GM21619 (cell line): ENCODE measurements at regions not wholly inside any gene's neighbourhood (a gene's known extent, or its start where the extent isn't known, plus 50 kb on each side); places are given as distances from the start of the nearest gene placed in this dataset.
"Not testable (repeated sequence)": the region's sequence is repeated elsewhere in the genome, so short reads cannot be mapped to it uniquely, and the experiment has no call there.

Experiments used
- ATAC-seq: cut with Tn5 transposase; IDR thresholded peaks from one replicate; pipeline ENCODE4 v1.9.1; 2021; ENCODE audit not compliant: unreplicated experiment

DNA sequence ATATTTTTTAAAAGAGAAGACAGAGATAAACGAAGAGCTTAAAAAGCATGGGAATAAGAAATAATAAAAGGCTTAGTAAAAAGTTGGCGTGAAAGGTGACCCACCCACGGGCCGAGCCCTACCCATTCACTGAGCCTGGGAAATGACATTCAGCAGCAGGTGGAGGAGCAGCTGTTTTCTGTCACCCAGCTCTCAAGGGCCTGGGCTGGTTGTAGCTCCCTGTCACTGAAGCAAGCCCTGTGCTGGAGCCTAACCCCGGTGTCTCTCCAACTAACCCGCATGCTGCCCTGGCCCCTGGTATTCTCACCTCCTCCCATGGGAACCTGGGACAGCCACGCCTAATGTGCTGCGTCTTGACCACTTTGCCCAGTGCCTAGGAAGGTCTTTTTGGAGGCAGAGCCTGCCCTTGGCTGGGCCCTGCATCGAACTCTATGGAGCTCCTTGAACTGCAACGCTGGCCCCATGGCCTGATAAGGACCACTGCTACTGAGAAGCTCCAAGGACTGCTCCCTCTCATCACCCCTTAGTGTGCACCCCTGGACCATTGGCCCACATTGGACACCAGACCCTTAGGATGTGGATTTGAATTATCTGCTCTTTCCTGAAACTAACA is 68.8 kb upstream of the IYD start:
- ATAC-seq, result no peak

DNA sequence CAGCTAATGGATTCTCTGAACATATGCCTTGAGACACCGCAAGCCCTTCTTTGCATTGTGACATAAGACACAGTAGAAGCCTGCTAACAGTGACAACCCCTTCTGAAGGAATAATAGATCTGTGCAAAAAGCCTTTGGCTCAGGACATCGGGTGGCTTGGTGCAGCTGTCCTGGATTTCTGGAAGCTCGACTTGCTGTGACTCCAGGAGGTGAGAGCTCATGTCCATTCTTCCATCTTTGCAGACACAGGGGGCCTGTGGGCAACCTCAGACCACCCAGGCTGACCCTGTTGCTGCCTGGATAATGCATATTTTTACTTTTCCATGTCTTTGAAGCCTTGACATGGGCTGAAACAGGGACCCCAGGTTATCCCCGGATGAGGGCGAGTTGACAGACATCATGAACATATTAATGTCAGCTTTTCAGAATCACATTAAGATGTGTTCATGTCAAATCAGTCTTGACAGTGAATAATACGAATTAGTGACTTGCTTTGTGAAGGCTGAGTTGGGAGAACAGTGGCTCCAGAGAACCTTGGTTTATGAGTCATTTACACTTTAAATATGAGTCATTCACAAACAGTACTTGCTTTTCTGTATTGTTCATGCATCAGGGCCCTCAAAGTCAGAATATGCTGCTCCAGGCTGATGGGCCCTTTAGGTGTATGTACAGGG is 66.8 kb upstream of the IYD start:
- peak; percentile 98 for ATAC-seq

DNA sequence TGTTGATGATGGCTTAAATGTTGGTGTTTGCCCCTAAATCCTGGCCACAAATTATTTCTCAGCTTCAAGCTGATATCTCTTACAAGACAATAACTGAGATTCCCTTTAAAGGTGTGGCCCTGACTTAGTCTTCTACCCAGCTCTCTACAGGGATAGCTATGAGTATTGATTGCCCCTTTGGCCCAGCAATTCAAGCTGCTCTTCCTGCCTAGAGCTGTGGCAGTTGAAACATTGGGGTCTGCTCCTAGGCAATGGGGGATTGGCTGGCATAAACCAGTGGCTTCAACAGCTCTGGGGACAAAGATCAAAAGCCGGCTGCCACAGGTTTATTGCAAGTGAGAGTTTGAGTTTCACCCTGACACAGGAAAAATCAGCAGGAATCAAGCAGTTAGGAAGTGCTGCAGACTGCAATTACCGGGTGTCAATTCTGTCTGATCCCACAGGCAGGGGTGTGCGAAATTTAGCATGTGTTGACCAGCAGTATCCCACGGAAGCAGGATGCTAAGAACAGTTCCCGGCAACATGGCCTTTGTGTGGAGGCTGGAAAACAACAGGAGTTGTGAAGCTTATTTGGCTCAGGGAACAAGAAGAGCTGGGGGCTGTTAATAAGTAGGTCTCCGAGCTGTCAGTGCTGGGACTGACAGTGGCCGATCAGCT is 66.2 kb upstream of the IYD start:
- no peak for ATAC-seq

- no peak for ATAC-seq
Measured at GRCh38 chr6:150303256-150303655, 65.6 kb upstream of the IYD start.

GRCh38 chr6:150304429-150304828 is 64.4 kb upstream of the IYD start:
- no peak for ATAC-seq

DNA sequence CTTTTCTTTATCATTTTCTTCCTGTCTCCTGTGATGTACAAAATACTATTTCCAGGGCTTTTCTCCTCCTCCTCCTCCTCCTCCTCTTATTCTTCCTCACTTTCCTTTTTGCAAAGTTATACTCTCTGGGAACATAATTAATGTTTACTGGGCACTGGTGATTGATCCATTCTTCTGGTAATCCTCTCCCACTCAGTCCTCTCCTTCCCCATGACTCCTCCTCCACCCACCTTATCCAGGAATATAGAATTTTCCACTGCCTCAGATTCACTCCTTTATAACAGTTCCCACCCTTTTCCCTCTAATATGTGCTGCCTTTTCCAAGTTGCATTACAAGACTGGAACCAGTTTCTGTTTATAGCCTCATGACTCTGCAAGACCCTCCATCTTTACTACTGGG is 62.5 kb upstream of the IYD start:
- ATAC-seq, result no peak

GRCh38 chr6:150307520-150307919 is 61.3 kb upstream of the IYD start:
- no peak for ATAC-seq

- ATAC-seq, result no peak
Measured at GRCh38 chr6:150308812-150309645, 59.8 kb upstream of the IYD start.

DNA sequence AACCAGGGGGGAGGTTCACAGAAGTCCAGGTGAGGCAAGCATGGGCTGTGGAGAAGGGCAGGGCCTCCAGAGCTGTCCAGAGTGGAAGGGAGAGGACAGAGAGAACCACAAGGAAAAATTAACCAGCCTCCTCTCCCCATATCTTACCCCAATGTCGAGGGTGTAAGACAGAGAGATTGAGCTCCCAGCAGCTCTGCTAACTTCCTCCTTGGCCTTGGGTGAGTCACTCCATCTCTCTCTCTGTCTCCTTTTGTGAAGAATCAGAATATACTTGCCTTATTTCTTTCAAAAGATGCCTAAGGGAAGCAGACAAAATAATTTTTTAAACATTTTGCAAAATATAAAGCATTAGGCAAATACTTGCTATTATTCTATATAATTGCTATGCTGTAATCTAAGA is 58.3 kb upstream of the IYD start:
- ATAC-seq, result no peak

DNA sequence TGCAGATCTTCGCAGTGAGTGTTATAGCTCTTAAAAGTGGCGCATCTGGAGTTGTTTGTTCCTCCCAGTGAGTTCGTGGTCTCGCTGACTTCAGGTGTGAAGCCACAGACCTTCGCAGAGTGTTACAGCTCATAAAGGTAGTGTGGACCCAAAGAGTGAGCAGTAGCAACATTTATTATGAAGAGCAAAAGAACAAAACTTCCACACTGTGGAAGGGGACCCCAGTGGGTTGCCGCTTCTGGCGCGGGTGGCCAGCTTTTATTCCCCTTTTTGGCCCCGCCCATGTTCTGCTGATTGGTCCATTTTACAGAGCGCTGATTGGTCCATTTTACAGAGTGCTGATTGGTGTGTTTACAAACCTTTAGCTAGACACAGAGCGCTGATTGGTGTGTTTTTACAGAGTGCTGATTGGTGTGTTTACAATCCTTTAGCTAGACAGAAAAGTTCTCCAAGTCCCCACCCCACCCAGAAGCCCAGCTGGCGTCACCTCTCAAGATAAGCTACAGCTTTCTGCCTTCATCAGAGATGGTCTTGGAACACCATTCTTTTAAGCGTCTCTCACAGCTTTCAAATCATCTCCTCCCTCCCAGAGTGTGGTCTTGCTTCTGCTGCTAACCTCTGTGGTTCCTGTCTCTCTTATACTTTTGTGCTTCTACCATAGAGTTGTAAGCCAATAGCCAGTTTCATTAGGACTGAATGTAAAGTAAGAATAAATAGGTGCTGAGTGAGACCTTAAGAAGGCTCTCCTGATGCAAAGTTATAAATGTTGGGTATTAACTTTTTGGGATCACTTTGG is 57.5 kb upstream of the IYD start:
- ATAC-seq, result not testable (repeated sequence)

DNA sequence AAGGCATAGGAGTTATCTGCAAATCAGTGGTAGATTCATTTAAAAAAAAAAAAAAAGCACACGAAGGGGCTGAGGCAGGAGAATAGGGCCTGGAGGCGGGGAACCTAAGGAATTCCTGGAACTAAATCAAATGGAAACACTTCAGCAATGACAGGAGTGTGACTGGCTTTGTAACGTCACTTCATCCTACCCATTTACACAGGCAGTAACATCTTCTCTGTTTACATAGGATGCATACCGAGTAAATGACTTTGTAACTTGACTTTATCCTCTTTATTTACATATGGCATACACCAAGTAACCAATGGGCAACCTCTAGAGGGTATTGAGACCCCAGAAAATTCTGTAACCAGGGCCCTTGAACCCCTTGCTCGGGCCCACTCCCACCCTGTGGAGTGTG is 56.4 kb upstream of the IYD start:
- ATAC-seq, result no peak

DNA sequence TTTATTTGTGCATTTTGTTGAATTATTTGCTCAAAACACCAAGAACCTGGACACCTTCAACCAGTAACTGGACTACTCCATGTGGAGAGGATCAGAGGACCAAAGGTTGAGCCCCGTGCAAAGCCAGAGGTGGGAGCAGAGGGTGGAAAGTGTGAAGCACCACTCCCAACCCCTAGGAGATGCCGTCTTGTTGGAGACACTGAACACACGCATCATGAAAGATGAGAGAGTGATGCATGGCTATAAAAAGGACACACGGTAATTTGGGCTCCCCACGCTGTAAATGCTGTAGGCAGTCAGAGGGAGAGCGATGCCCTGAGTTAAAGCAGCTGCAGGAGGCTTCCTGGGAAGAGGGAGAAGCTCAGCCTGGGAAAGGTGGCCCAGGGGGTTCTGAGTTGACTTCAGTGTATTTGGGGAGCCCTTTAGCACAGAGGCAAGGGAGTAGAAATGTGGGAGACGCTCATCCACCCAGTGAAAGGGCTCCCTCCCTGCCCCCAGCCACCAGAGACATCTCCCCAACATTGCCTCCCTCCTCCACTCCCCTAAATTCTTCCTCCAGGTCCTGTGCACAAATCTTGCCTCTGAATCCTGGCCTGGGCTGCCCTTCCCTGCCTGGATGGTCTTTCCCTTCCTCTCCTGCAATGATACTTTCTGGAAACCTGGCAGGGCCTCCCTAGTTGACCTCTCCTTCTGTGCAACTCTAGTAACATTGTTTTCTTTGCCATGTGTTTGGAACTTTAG is 55.8 kb upstream of the IYD start:
- ATAC-seq, result no peak

GRCh38 chr6:150313781-150314180 is 55.0 kb upstream of the IYD start:
- ATAC-seq, result no peak

DNA sequence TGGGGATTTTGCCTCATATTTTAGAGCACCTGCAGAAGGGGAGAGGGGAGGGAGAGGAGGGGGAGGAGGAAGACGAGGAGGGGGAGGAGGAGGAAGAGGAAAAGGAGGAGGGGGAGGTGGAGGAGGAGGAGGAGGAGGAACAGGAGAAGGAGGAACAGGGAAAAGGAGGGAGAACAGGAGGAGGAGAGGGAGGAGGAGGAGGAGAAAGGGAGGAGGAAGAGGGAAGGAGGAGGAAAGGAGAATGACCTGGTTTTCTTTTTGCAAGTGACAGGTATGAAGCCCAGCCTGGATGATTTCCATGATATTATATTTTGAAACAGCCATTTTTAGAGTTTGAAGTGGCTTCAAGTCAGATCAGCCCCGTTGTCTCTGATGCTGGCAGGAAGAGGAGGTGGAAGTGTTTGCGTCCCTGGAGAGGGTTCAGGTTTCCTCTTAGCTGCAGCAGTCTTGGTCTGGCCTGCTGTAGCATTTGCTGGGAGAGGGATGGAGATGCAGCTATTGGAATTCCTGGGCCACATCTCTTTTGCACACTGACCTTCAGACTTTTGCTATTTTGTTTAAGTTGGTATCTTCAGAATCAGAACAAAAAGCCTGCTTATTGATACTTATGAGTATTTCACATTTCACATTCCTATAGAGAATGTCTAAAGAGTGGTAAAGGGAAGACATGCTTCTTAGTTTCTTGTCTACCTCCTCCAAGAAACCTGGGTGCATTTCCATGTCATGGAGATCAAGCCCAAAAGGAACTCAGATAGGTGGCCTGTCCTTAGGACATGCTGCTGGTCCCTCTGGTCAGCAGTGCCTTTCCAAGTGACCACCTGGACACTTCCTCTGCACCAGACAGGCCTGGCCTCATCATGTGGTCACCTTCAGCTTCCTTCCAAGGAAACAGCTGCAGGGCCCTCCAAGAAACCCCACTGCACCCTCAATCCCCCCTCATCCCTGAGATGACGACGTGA is 54.3 kb upstream of the IYD start:
- no peak for ATAC-seq

DNA sequence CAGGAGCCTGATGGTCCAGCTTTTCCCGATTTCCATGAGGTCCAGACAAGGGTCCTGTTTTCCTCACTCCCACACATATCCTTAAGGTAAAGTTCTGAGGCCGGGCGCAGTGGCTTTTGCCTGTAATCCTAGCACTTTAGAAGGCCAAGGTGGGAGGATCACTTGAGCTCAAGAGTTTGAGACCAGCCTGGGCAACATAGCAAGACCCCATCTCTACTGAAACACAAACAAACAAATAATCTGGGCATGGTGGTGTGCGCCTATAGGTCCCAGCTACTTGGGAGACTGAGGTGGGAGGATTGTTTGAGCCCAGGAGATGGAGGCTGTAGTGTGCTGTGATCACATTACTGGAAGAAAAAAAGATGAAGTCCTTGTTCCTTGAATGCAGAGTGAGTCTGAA is 53.2 kb upstream of the IYD start:
- no peak for ATAC-seq

- ATAC-seq, result no peak
Measured at GRCh38 chr6:150316936-150317335, 51.9 kb upstream of the IYD start.
